ENCODE measurements at regions not wholly inside any gene's neighbourhood (a gene's known extent, or its start where the extent isn't known, plus 50 kb on each side); places are given as distances from the start of the nearest gene placed in this dataset.

DNA sequence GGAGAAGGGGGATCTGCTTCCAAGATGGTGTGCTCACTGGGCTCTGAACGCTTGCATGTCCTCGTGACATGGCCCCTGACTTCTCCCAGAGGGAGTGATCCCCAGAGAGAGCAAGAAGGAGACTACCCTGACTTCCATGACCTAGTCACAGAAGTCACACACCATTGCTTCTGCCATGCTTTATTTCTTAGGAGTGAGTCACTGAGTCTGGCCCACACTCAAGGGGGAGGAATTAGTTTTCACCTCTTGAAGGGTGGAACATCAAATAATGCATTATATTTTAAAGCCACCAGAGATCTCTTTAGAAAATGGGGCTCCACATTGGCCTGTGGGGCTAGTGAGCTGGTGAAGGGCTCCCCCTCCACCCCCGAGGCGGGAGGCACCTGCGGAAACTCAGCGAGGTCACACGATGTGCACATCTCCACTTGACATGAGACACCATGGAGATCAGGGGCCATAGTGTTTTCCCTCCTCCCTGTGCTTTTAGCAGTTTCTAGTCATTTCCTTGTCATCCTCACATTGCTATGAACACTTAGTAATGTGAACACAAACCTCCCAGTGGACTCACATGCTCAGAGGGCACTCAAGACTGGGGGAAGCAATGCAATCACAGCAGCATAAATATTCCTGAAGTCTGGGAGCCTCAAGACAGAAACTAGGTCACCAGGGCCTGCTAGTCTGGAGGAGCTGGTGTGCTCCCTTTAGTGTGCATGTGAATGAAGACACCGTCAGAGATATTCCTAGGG lies 87.4 kb upstream of the FZD10 start:
- intact Hi-C loops (cut with DNase I): no loop called here
- H3K27ac ChIP-seq: no peak overlapping the region
- no peaks in the 10 kb centered on the region for H3K9me3 ChIP-seq
- ATAC-seq: no peak
- TF ChIP-seq CTCF (IDR thresholded peaks at IDR 0.05): no peak
- H3K27me3 ChIP-seq: no peaks in the 10 kb centered on the region
- DNase-seq: no peak
- H3K4me1 ChIP-seq: no peaks in the 10 kb centered on the region
- H3K4me3 ChIP-seq: no peak overlapping the region
- no peaks in the 10 kb centered on the region for H3K36me3 ChIP-seq

DNA sequence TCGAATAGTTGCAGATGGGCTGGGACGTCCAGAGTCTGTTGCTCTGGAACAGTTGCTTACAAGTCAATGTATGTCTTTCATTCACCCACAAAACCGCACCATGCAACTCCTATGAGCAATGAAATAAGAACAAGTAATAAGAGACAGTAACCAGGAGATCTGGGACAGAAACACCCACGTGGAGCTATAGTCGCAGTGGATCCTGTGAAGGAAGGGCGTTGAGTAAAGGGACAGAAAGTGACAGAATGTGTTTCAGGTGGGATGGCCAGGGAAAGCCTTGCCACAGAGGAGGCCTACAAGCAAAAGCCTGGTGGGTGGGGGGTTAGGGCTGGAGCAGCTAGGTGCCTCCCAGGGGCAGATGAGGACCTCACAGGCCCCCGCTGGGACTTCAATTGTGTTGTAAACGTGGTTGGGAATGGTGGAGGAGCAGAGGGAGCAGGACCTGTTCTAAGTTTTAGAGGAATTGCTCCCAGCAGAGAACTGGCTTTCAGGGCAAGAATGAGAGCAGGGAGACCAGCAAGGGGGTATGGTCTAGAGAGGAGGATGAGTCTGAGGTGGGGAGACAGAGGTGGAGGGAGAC lies 86.7 kb upstream of the FZD10 start:
- Histone ChIP-seq H3K27ac (no peak overlapping the region), H3K4me3 (no peak overlapping the region), H3K4me1 (no peaks in the 10 kb centered on the region), H3K36me3 (no peaks in the 10 kb centered on the region), H3K27me3 (no peaks in the 10 kb centered on the region), H3K9me3 (no peaks in the 10 kb centered on the region)
- ATAC-seq (no peak), DNase-seq (no peak)
- intact Hi-C loops (cut with DNase I): no loop called here
- TF ChIP-seq CTCF (IDR thresholded peaks at IDR 0.05): no peak

GRCh38 chr12:130076126-130076525 lies 86.1 kb upstream of the FZD10 start:
- no peaks in the 10 kb centered on the region for H3K9me3 ChIP-seq
- intact Hi-C loops (cut with DNase I): no loop called here
- no peaks in the 10 kb centered on the region for H3K4me1 ChIP-seq
- DNase-seq (no peak), ATAC-seq (no peak)
- no peak for TF ChIP-seq CTCF (IDR thresholded peaks at IDR 0.05)
- no peaks in the 10 kb centered on the region for H3K36me3 ChIP-seq
- H3K27me3 ChIP-seq: no peaks in the 10 kb centered on the region
- H3K4me3 ChIP-seq: no peak overlapping the region
- H3K27ac ChIP-seq: no peak overlapping the region

GRCh38 chr12:130076752-130077151 lies 85.5 kb upstream of the FZD10 start:
- ATAC-seq (peak; percentile 42), DNase-seq (no peak)
- intact Hi-C loops (cut with DNase I): no loop called here
- Histone ChIP-seq H3K27me3 (no peaks in the 10 kb centered on the region), H3K4me3 (no peak overlapping the region), H3K27ac (no peak overlapping the region), H3K9me3 (no peaks in the 10 kb centered on the region), H3K4me1 (no peaks in the 10 kb centered on the region), H3K36me3 (no peaks in the 10 kb centered on the region)
- no peak for TF ChIP-seq CTCF (IDR thresholded peaks at IDR 0.05)

- no peaks in the 10 kb centered on the region for H3K9me3 ChIP-seq
- no peak overlapping the region for H3K4me3 ChIP-seq
- no peak for ATAC-seq
- DNase-seq: no peak
- H3K36me3 ChIP-seq: no peaks in the 10 kb centered on the region
- TF ChIP-seq CTCF (IDR thresholded peaks at IDR 0.05): no peak
- no peak overlapping the region for H3K27ac ChIP-seq
- intact Hi-C loops (cut with DNase I): no loop called here
- H3K27me3 ChIP-seq: no peaks in the 10 kb centered on the region
- H3K4me1 ChIP-seq: no peaks in the 10 kb centered on the region
Measured at GRCh38 chr12:130078852-130079251, 83.4 kb upstream of the FZD10 start.

Data from upper lobe of right lung (tissue), 1 donor.